GM23338 (cell line): ENCODE measurements at regions not wholly inside any gene's neighbourhood (a gene's known extent, or its start where the extent isn't known, plus 50 kb on each side); places are given as distances from the start of the nearest gene placed in this dataset.

Source experiments
- ATAC-seq: fragments of 200-7000 bp; cut with Tn5 transposase; 3 replicates; pipeline ENCODE4 v1.9.1; 2020
- DNase-seq: peaks from one replicate; pipeline ENCODE4 v3.0.0-alpha.2; 2015; ENCODE audit warnings: low spot score
- H2AFZ ChIP-seq: fragments of 200-600 bp; sonication (generic); 2 replicates; pipeline ENCODE4 v1.8.0; 2016; ENCODE audit warnings: antibody characterized with exemption, mild to moderate bottlenecking, moderate library complexity
- H3F3A ChIP-seq: fragments of 200-600 bp; sonication (generic); replicated peaks from 2 replicates; pipeline ENCODE4 v1.8.0; 2017; ENCODE audit warnings: antibody characterized with exemption, mixed run types, low read depth
- H3K27ac ChIP-seq: fragments of 200-600 bp; sonication (generic); 2 replicates; pipeline ENCODE4 v1.6.1; 2016; ENCODE audit warnings: low read depth
- H3K27me3 ChIP-seq: fragments of 200-600 bp; sonication (generic); 2 replicates; pipeline ENCODE4 v1.8.0; 2016; ENCODE audit warnings: mild to moderate bottlenecking, mixed run types, moderate library complexity; ENCODE audit not compliant: insufficient read depth
- H3K36me3 ChIP-seq: fragments of 200-600 bp; sonication (generic); 2 replicates; pipeline ENCODE4 v1.8.0; 2016; ENCODE audit warnings: mild to moderate bottlenecking; ENCODE audit not compliant: insufficient read depth
- H3K4me1 ChIP-seq: fragments of 200-600 bp; sonication (generic); 2 replicates; pipeline ENCODE4 v1.8.0; 2016; ENCODE audit warnings: mild to moderate bottlenecking, moderate library complexity; ENCODE audit not compliant: insufficient read depth
- H3K4me2 ChIP-seq: fragments of 200-600 bp; sonication (generic); 2 replicates; pipeline ENCODE4 v1.7.1; 2017; ENCODE audit warnings: mixed run types
- H3K4me3 ChIP-seq: fragments of 200-600 bp; sonication (generic); 2 replicates; pipeline ENCODE4 v1.6.1; 2016; ENCODE audit warnings: mixed run types
- H3K79me2 ChIP-seq: fragments of 200-600 bp; sonication (generic); replicated peaks from 2 replicates; pipeline ENCODE4 v1.8.0; 2017; ENCODE audit warnings: mild to moderate bottlenecking; ENCODE audit not compliant: insufficient read depth
- H3K9me2 ChIP-seq: fragments of 200-600 bp; sonication (generic); 2 replicates; pipeline ENCODE4 v1.8.0; 2017; ENCODE audit not compliant: insufficient read depth
- H4K20me1 ChIP-seq: fragments of 200-600 bp; sonication (generic); replicated peaks from 2 replicates; pipeline ENCODE4 v1.8.0; 2017; ENCODE audit warnings: mild to moderate bottlenecking; ENCODE audit not compliant: insufficient read depth
- H3K27ac Mint-ChIP-seq: 2 replicates; pipeline ENCODE4 v1.8.0; 2020; ENCODE audit warnings: inconsistent platforms, mild to moderate bottlenecking, moderate library complexity, mixed read lengths
- H3K27me3 Mint-ChIP-seq: 3 replicates; pipeline ENCODE4 v1.8.0; 2022; ENCODE audit warnings: low read depth, mild to moderate bottlenecking, moderate library complexity, mixed read lengths, inconsistent platforms; ENCODE audit not compliant: insufficient read depth, poor library complexity
- H3K36me3 Mint-ChIP-seq: 3 replicates; pipeline ENCODE4 v1.8.0; 2021; ENCODE audit warnings: low read depth, mild to moderate bottlenecking, inconsistent platforms, moderate library complexity, mixed read lengths
- H3K4me1 Mint-ChIP-seq: 3 replicates; pipeline ENCODE4 v1.8.0; 2020; ENCODE audit warnings: mild to moderate bottlenecking, inconsistent platforms, mixed read lengths
- H3K4me3 Mint-ChIP-seq: 3 replicates; pipeline ENCODE4 v1.8.0; 2021; ENCODE audit warnings: moderate library complexity, mild to moderate bottlenecking, inconsistent platforms, mixed read lengths
- H3K9me3 Mint-ChIP-seq: 3 replicates; pipeline ENCODE4 v1.8.0; 2020; ENCODE audit warnings: moderate library complexity, mild to moderate bottlenecking, inconsistent platforms, mixed read lengths
- CREB1 ChIP-seq: fragments of 250-450 bp; sonication (Bioruptor Pico); IDR thresholded peaks from 2 replicates; pipeline ENCODE4 v1.5.0; 2020; ENCODE audit warnings: low read depth, mild to moderate bottlenecking, moderate library complexity
- EZH2 ChIP-seq: fragments of 200-600 bp; sonication (generic); IDR thresholded peaks from one replicate; pipeline ENCODE4 v1.8.0; 2017; ENCODE audit warnings: antibody characterized with exemption, mild to moderate bottlenecking, low read depth; ENCODE audit not compliant: unreplicated experiment
- EZH2phosphoT487 ChIP-seq: fragments of 200-600 bp; sonication (generic); IDR thresholded peaks from one replicate; pipeline ENCODE4 v1.8.1; 2018; ENCODE audit warnings: antibody characterized with exemption; ENCODE audit not compliant: unreplicated experiment
- JUNB ChIP-seq: IDR thresholded peaks from one replicate; pipeline ENCODE4 v1.6.1; 2016; ENCODE audit warnings: antibody characterized with exemption; ENCODE audit not compliant: unreplicated experiment
- NANOG ChIP-seq: IDR thresholded peaks from 2 replicates; pipeline ENCODE4 v1.6.1; 2016; ENCODE audit warnings: antibody characterized with exemption, borderline replicate concordance
- POLR2AphosphoS5 ChIP-seq: IDR thresholded peaks from 2 replicates; pipeline ENCODE4 v1.6.1; 2016; ENCODE audit warnings: antibody characterized with exemption, low read depth
- STAT1 ChIP-seq: IDR thresholded peaks from one replicate; pipeline ENCODE4 v1.6.1; 2016; ENCODE audit warnings: antibody characterized with exemption; ENCODE audit not compliant: unreplicated experiment
- ZNF114 ChIP-seq: fragments of 250-450 bp; sonication (Bioruptor Pico); IDR thresholded peaks from 2 replicates; pipeline ENCODE4 v1.5.0; 2020; ENCODE audit warnings: mild to moderate bottlenecking, moderate library complexity
- ZNF331 ChIP-seq: fragments of 250-450 bp; sonication (Bioruptor Pico); IDR thresholded peaks from 2 replicates; pipeline ENCODE4 v1.5.0; 2020; ENCODE audit warnings: low read depth, mild to moderate bottlenecking, moderate library complexity
- TF ChIP-seq, protein P1 (sequence below): IDR thresholded peaks from 2 replicates; pipeline ENCODE4 v1.6.1; 2016; ENCODE audit warnings: antibody characterized with exemption
- TF ChIP-seq, protein P2 (sequence below), 2 experiments: fragments of 200-600 bp in 1 of 2; sonication (generic) in 1 of 2; conservative IDR thresholded peaks; 2 replicates each; pipeline versions ENCODE4 v1.5.1 to v1.6.1; 2016 to 2017; ENCODE audit warnings: antibody characterized with exemption in 2 of 2, low read depth in 2 of 2, mild to moderate bottlenecking in 2 of 2, moderate library complexity in 1 of 2
- TF ChIP-seq, protein P3 (sequence below): IDR thresholded peaks from one replicate; pipeline ENCODE4 v1.6.1; 2018; ENCODE audit warnings: antibody characterized with exemption; ENCODE audit not compliant: unreplicated experiment
- TF ChIP-seq, protein P4 (sequence below): fragments of 250-450 bp; sonication (Bioruptor Pico); IDR thresholded peaks from 2 replicates; pipeline ENCODE4 v1.5.0; 2020; ENCODE audit warnings: mild to moderate bottlenecking, moderate library complexity

DNA sequence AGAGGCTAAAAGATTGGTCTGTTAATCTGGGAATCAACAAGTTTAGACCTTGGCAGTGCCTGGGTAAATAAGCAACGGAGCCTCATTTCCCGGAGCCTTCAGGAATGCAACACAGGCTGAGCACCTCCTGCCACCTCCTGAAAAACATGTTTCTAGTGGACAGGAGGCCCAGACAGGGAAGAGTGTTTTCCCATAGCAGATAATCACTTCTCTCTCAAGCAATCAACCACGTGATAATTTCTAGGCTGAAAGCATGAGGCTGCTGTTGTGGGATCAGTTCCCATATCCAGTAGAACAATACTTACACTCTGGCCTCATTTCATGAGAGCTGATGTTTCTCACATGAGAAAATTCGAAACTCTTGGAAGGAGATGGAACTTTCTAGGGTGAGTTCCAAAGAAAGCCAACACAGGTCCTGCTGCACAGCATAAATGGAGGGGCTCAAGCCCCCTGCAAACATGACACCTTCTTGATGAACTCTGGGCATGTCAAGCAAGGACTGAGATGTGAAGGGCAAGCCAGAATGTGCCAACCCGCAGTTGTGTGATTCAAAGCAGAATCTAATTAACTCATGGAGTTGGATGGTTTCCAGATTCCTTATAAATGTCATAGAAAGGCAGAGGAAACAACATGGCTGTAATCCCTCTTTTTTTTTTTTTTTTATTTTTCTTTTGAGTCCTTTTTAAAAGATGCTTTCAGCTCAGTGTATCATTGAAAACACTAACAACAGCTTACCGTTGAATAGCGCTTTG is 228.5 kb upstream of the SESN3 start:
- no peaks in the 10 kb centered on the region for H3K79me2 ChIP-seq

More for the DNA sequence above, 228.5 kb upstream of the SESN3 start:
- Histone ChIP-seq H3K27ac (no peak overlapping the region), H3K27me3 (no peaks in the 10 kb centered on the region), H3K4me2 (no peak overlapping the region), H3K4me3 (no peak overlapping the region), H3K4me1 (no peaks in the 10 kb centered on the region), H3F3A (no peaks in the 10 kb centered on the region), H2AFZ (peak overlapping the region; percentile 28; the same call in 1 of the 2 replicates), H3K36me3 (no peaks in the 10 kb centered on the region), H3K9me2 (peaks cover 3% of the 10 kb centered on the region; the same call in 1 of the 2 replicates), H4K20me1 (no peaks in the 10 kb centered on the region)
- H3K27ac Mint-ChIP-seq: no peak overlapping the region
- H3K36me3 Mint-ChIP-seq: no peaks in the 10 kb centered on the region
- no peak overlapping the region for H3K4me3 Mint-ChIP-seq
- TF ChIP-seq NANOG (no peak), CREB1 (CRISPR knock-in tag) (no peak), ZNF331 (CRISPR knock-in tag) (no peak), POLR2AphosphoS5 (no peak), STAT1 (no peak), EZH2phosphoT487 (no peak), EZH2 (no peak), ZNF114 (CRISPR knock-in tag) (no peak), JUNB (no peak)
- TF ChIP-seq, protein P1, sequence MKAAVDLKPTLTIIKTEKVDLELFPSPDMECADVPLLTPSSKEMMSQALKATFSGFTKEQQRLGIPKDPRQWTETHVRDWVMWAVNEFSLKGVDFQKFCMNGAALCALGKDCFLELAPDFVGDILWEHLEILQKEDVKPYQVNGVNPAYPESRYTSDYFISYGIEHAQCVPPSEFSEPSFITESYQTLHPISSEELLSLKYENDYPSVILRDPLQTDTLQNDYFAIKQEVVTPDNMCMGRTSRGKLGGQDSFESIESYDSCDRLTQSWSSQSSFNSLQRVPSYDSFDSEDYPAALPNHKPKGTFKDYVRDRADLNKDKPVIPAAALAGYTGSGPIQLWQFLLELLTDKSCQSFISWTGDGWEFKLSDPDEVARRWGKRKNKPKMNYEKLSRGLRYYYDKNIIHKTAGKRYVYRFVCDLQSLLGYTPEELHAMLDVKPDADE: no peak
- TF ChIP-seq, protein P2, sequence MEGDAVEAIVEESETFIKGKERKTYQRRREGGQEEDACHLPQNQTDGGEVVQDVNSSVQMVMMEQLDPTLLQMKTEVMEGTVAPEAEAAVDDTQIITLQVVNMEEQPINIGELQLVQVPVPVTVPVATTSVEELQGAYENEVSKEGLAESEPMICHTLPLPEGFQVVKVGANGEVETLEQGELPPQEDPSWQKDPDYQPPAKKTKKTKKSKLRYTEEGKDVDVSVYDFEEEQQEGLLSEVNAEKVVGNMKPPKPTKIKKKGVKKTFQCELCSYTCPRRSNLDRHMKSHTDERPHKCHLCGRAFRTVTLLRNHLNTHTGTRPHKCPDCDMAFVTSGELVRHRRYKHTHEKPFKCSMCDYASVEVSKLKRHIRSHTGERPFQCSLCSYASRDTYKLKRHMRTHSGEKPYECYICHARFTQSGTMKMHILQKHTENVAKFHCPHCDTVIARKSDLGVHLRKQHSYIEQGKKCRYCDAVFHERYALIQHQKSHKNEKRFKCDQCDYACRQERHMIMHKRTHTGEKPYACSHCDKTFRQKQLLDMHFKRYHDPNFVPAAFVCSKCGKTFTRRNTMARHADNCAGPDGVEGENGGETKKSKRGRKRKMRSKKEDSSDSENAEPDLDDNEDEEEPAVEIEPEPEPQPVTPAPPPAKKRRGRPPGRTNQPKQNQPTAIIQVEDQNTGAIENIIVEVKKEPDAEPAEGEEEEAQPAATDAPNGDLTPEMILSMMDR (conservative IDR thresholded peaks at IDR 0.05; ENCODE audit: low read depth in 2 of 2): no peak
- TF ChIP-seq, protein P3, sequence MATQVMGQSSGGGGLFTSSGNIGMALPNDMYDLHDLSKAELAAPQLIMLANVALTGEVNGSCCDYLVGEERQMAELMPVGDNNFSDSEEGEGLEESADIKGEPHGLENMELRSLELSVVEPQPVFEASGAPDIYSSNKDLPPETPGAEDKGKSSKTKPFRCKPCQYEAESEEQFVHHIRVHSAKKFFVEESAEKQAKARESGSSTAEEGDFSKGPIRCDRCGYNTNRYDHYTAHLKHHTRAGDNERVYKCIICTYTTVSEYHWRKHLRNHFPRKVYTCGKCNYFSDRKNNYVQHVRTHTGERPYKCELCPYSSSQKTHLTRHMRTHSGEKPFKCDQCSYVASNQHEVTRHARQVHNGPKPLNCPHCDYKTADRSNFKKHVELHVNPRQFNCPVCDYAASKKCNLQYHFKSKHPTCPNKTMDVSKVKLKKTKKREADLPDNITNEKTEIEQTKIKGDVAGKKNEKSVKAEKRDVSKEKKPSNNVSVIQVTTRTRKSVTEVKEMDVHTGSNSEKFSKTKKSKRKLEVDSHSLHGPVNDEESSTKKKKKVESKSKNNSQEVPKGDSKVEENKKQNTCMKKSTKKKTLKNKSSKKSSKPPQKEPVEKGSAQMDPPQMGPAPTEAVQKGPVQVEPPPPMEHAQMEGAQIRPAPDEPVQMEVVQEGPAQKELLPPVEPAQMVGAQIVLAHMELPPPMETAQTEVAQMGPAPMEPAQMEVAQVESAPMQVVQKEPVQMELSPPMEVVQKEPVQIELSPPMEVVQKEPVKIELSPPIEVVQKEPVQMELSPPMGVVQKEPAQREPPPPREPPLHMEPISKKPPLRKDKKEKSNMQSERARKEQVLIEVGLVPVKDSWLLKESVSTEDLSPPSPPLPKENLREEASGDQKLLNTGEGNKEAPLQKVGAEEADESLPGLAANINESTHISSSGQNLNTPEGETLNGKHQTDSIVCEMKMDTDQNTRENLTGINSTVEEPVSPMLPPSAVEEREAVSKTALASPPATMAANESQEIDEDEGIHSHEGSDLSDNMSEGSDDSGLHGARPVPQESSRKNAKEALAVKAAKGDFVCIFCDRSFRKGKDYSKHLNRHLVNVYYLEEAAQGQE: no peak
- TF ChIP-seq, protein P4, sequence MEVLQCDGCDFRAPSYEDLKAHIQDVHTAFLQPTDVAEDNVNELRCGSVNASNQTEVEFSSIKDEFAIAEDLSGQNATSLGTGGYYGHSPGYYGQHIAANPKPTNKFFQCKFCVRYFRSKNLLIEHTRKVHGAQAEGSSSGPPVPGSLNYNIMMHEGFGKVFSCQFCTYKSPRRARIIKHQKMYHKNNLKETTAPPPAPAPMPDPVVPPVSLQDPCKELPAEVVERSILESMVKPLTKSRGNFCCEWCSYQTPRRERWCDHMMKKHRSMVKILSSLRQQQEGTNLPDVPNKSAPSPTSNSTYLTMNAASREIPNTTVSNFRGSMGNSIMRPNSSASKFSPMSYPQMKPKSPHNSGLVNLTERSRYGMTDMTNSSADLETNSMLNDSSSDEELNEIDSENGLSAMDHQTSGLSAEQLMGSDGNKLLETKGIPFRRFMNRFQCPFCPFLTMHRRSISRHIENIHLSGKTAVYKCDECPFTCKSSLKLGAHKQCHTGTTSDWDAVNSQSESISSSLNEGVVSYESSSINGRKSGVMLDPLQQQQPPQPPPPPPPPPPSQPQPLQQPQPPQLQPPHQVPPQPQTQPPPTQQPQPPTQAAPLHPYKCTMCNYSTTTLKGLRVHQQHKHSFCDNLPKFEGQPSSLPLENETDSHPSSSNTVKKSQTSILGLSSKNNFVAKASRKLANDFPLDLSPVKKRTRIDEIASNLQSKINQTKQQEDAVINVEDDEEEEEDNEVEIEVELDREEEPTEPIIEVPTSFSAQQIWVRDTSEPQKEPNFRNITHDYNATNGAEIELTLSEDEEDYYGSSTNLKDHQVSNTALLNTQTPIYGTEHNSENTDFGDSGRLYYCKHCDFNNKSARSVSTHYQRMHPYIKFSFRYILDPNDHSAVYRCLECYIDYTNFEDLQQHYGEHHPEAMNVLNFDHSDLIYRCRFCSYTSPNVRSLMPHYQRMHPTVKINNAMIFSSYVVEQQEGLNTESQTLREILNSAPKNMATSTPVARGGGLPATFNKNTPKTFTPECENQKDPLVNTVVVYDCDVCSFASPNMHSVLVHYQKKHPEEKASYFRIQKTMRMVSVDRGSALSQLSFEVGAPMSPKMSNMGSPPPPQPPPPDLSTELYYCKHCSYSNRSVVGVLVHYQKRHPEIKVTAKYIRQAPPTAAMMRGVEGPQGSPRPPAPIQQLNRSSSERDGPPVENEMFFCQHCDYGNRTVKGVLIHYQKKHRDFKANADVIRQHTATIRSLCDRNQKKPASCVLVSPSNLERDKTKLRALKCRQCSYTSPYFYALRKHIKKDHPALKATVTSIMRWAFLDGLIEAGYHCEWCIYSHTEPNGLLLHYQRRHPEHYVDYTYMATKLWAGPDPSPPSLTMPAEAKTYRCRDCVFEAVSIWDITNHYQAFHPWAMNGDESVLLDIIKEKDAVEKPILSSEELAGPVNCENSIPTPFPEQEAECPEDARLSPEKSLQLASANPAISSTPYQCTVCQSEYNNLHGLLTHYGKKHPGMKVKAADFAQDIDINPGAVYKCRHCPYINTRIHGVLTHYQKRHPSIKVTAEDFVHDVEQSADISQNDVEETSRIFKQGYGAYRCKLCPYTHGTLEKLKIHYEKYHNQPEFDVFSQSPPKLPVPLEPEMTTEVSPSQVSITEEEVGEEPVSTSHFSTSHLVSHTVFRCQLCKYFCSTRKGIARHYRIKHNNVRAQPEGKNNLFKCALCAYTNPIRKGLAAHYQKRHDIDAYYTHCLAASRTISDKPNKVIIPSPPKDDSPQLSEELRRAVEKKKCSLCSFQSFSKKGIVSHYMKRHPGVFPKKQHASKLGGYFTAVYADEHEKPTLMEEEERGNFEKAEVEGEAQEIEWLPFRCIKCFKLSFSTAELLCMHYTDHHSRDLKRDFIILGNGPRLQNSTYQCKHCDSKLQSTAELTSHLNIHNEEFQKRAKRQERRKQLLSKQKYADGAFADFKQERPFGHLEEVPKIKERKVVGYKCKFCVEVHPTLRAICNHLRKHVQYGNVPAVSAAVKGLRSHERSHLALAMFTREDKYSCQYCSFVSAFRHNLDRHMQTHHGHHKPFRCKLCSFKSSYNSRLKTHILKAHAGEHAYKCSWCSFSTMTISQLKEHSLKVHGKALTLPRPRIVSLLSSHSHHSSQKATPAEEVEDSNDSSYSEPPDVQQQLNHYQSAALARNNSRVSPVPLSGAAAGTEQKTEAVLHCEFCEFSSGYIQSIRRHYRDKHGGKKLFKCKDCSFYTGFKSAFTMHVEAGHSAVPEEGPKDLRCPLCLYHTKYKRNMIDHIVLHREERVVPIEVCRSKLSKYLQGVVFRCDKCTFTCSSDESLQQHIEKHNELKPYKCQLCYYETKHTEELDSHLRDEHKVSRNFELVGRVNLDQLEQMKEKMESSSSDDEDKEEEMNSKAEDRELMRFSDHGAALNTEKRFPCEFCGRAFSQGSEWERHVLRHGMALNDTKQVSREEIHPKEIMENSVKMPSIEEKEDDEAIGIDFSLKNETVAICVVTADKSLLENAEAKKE: no peak
- no peaks in the 10 kb centered on the region for H3K4me1 Mint-ChIP-seq
- peaks cover 2% of the 10 kb centered on the region for H3K27me3 Mint-ChIP-seq
- H3K9me3 Mint-ChIP-seq: no peaks in the 10 kb centered on the region
- ATAC-seq: no peak
- no peak for DNase-seq
